ENCODE measurements at regions not wholly inside any gene's neighbourhood (a gene's known extent, or its start where the extent isn't known, plus 50 kb on each side); places are given as distances from the start of the nearest gene placed in this dataset.

DNA sequence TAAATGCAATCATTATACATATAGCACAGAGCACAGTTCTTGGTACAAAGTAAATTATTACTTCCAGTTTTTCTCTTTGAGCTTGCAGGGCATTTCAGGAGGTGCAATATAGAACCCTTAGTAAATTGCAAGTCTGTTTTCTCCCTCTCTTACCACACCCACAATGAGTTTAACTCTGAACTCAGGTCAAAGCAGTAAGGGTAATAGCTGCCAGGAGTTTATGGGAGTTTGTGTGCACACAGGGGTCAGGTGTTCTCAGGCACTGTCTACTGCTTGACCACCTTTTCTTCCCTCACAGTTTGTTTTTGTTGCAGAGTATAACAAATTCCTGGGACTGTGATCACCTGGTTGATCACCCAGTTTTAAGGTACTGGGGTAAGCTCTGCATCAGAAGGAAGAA is 478.5 kb upstream of the TENM4 start:
- H3K27me3 ChIP-seq (ENCODE audit: control insufficient read depth, insufficient read depth, low read length) = no peaks in the 10 kb centered on the region
- H3K9ac ChIP-seq (ENCODE audit: low read length) = no peak overlapping the region
- H3K36me3 ChIP-seq (ENCODE audit: control insufficient read depth, insufficient read depth, low read length) = no peaks in the 10 kb centered on the region
- no peaks in the 10 kb centered on the region for H3K4me1 ChIP-seq (ENCODE audit: control insufficient read depth, insufficient read depth, low read length)
- H3K9me3 ChIP-seq (ENCODE audit: control insufficient read depth, low read length) = no peaks in the 10 kb centered on the region
- no peak overlapping the region for H3K4me3 ChIP-seq (ENCODE audit: low read length)

DNA sequence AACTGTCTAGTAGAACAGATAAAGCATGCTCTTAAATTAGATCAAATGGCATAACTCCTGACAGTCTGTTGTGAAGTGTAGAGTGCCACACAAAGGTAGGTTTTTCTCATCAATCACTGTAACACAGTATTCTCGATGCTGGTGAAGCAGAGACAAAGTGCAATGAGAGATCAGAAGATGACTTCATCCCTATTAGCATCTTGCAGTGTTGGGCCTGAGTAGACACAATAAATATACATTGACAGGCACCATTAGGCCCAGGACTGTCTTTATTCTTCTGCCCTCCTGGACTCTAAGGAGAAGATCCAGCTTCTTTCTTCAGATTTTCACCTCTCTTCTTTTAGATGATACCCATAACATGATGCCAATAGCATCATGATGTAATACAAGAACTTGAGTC is 478.0 kb upstream of the TENM4 start:
- Histone ChIP-seq H3K9ac (ENCODE audit: low read length) (no peak overlapping the region), H3K4me3 (ENCODE audit: low read length) (no peak overlapping the region), H3K36me3 (ENCODE audit: control insufficient read depth, insufficient read depth, low read length) (no peaks in the 10 kb centered on the region), H3K9me3 (ENCODE audit: control insufficient read depth, low read length) (no peaks in the 10 kb centered on the region), H3K27me3 (ENCODE audit: control insufficient read depth, insufficient read depth, low read length) (no peaks in the 10 kb centered on the region), H3K4me1 (ENCODE audit: control insufficient read depth, insufficient read depth, low read length) (no peaks in the 10 kb centered on the region)

DNA sequence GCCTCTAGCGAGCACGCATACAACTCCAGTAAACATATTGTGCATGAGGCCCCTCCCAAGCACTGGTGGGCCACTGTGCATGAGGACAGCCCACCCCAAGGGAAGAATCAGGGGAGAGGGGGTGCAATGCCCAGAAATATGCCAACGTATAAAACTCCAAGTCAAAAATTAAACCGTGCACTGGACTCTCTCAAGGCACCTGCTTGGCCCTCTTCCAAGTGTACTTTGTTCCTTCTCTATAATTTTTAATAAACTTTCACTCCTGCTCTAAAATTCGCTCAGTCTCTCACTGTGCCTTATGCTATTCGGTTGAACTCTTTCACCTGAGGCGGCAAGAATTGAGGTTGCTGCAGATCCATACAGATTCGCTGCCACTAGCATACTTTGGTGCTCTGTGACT is 465.3 kb upstream of the TENM4 start:
- Histone ChIP-seq H3K4me1 (ENCODE audit: control insufficient read depth, insufficient read depth, low read length) (peaks cover 4% of the 10 kb centered on the region), H3K4me3 (ENCODE audit: low read length) (no peak overlapping the region), H3K9me3 (ENCODE audit: control insufficient read depth, low read length) (peaks cover 3% of the 10 kb centered on the region), H3K9ac (ENCODE audit: low read length) (no peak overlapping the region), H3K27me3 (ENCODE audit: control insufficient read depth, insufficient read depth, low read length) (no peaks in the 10 kb centered on the region), H3K36me3 (ENCODE audit: control insufficient read depth, insufficient read depth, low read length) (no peaks in the 10 kb centered on the region)

DNA sequence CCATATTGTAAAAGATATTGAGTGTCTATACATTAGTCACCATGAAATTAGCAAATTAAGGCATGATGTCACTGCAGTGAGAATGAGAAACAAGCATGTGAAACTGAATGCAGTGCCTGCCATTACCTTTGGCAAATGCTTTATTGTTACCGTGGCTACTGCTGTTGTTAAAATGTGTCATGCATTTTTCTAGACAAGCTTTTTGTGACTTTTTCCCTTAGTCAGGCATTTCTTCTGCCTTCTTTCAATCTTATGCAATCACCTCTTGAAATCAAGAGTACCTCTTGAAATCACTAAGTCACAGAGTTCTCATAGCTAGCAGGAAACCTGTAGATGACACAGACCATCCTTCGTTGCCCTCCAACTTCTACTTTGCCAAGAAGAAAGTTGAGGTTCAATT is 461.7 kb upstream of the TENM4 start:
- Histone ChIP-seq H3K4me1 (ENCODE audit: control insufficient read depth, insufficient read depth, low read length) (peaks cover 4% of the 10 kb centered on the region), H3K9me3 (ENCODE audit: control insufficient read depth, low read length) (no peaks in the 10 kb centered on the region), H3K36me3 (ENCODE audit: control insufficient read depth, insufficient read depth, low read length) (no peaks in the 10 kb centered on the region), H3K4me3 (ENCODE audit: low read length) (no peak overlapping the region), H3K27me3 (ENCODE audit: control insufficient read depth, insufficient read depth, low read length) (no peaks in the 10 kb centered on the region), H3K9ac (ENCODE audit: low read length) (no peak overlapping the region)

DNA sequence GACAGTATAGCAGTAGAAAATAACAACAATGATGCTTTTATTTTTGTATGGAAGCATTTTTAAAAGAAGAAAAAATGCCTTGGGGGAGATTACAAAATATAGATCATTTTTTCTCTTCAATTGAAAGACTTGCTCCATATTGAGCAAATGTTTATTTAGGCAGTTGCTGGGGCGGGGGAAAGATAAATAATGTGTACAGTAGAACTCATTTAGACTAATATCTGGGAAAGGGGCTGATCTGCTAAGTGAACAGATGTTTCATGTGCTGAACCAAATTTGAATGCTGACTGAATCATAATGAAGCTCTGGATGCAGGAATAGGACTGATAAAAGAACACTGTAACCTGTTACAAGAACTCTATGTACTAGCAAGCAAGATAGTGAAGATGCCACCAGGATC is 457.1 kb upstream of the TENM4 start:
- Histone ChIP-seq H3K4me1 (ENCODE audit: control insufficient read depth, insufficient read depth, low read length) (no peaks in the 10 kb centered on the region), H3K27me3 (ENCODE audit: control insufficient read depth, insufficient read depth, low read length) (no peaks in the 10 kb centered on the region), H3K9ac (ENCODE audit: low read length) (no peak overlapping the region), H3K4me3 (ENCODE audit: low read length) (no peak overlapping the region), H3K36me3 (ENCODE audit: control insufficient read depth, insufficient read depth, low read length) (no peaks in the 10 kb centered on the region), H3K9me3 (ENCODE audit: control insufficient read depth, low read length) (no peaks in the 10 kb centered on the region)

DNA sequence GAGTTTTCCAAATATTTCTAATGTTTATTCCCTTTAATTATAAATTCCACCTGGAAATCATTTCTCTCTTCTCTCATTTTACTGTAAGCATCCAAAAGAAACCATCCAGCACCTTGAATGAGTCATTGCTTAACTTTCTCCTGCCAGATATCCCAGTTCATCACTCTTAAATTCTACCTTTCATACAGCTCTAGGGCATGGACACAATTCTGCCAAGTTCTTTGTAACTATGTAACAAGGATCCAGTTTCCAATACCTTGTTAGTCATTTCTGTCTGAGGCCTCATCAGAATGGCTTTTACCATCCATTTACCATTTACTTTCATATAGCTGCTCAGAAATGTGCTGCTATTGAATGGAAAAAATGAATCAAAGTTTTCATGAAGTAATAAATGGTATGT is 455.4 kb upstream of the TENM4 start:
- Histone ChIP-seq H3K36me3 (ENCODE audit: control insufficient read depth, insufficient read depth, low read length) (no peaks in the 10 kb centered on the region), H3K27me3 (ENCODE audit: control insufficient read depth, insufficient read depth, low read length) (no peaks in the 10 kb centered on the region), H3K9ac (ENCODE audit: low read length) (no peak overlapping the region), H3K4me3 (ENCODE audit: low read length) (no peak overlapping the region), H3K9me3 (ENCODE audit: control insufficient read depth, low read length) (no peaks in the 10 kb centered on the region), H3K4me1 (ENCODE audit: control insufficient read depth, insufficient read depth, low read length) (no peaks in the 10 kb centered on the region)

DNA sequence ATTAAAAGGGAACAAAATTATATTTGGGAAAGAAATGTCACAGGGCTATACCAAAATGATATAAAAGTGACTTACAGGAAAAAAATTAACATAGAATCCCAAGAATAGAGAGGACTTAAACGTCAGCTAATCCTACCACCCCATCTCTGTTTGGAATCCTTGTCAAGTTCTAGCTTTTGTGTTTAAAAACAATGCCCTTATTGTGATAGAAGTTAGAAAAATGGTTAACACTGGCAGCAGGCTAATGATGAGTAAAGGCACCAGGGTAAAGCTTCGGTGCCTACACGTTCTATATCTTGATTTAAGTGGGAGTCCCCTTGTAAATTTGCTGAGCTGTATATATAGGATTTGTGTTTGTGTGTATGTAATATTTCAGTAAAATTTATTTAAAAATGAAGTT is 453.3 kb upstream of the TENM4 start:
- Histone ChIP-seq H3K4me3 (ENCODE audit: low read length) (no peak overlapping the region), H3K36me3 (ENCODE audit: control insufficient read depth, insufficient read depth, low read length) (no peaks in the 10 kb centered on the region), H3K9ac (ENCODE audit: low read length) (no peak overlapping the region), H3K27me3 (ENCODE audit: control insufficient read depth, insufficient read depth, low read length) (no peaks in the 10 kb centered on the region), H3K9me3 (ENCODE audit: control insufficient read depth, low read length) (no peaks in the 10 kb centered on the region), H3K4me1 (ENCODE audit: control insufficient read depth, insufficient read depth, low read length) (no peaks in the 10 kb centered on the region)

DNA sequence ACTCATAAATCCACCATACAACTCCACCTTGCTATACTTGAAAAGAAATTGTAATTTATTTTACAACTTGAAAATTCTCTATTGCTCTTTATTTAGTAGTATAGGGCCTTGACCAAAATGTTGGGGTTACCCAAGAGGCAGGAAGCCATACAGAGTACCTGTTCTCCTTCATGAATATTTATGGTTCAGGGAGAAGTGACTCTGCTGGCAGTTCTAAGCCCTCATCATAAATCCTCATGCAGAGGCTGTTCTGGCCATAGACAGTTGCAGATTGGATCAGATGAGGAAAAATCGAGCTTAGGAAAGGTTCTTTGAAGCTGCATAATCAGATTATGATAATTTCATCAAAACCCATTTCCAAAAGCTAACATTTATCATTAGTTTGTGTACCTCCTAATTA is 449.4 kb upstream of the TENM4 start:
- Histone ChIP-seq H3K36me3 (ENCODE audit: control insufficient read depth, insufficient read depth, low read length) (no peaks in the 10 kb centered on the region), H3K4me1 (ENCODE audit: control insufficient read depth, insufficient read depth, low read length) (no peaks in the 10 kb centered on the region), H3K9ac (ENCODE audit: low read length) (no peak overlapping the region), H3K4me3 (ENCODE audit: low read length) (no peak overlapping the region), H3K27me3 (ENCODE audit: control insufficient read depth, insufficient read depth, low read length) (no peaks in the 10 kb centered on the region), H3K9me3 (ENCODE audit: control insufficient read depth, low read length) (no peaks in the 10 kb centered on the region)

DNA sequence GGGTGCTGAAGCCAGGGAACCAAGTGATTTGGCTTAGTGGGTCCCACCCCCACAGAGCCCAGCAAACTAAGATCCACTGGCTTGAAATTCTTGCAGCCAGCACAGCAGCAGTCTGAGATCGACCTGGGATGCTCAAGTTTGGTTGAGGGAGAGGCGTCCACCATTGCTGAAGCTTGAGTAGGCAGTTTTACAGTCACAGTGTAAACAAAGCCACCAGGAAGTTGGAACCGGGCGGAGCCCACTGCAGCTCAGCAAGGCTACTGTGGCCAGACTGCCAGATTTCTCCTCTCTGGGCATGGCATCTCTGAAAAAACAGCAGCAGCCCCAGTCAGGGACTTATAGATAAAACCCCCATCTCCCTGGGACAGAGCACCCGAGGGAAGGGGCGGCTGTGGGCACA is 424.1 kb upstream of the TENM4 start:
- Histone ChIP-seq H3K4me3 (ENCODE audit: low read length) (no peak overlapping the region), H3K9ac (ENCODE audit: low read length) (no peak overlapping the region), H3K4me1 (ENCODE audit: control insufficient read depth, insufficient read depth, low read length) (peaks cover 10% of the 10 kb centered on the region), H3K27me3 (ENCODE audit: control insufficient read depth, insufficient read depth, low read length) (no peaks in the 10 kb centered on the region), H3K9me3 (ENCODE audit: control insufficient read depth, low read length) (no peaks in the 10 kb centered on the region), H3K36me3 (ENCODE audit: control insufficient read depth, insufficient read depth, low read length) (no peaks in the 10 kb centered on the region)

DNA sequence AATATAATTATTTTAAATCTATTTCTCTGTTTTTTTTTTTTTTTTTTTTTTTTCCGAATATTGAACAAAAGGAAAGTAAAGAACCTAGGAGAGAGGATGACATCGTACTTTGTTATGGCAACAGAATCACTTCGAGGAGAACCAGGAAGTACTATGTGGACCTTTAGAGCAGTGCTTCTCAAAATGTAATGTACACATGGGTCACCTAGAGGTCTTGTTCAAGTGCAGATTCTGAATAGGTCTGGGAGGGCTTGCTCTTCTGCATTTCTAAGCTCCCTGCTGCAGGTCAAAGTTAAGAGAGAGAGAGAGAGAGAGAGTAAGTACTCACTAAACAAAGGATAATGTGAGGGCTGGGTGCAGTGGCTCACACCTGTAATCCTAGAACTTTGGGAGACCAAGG is 419.5 kb upstream of the TENM4 start:
- Histone ChIP-seq H3K9me3 (ENCODE audit: control insufficient read depth, low read length) (no peaks in the 10 kb centered on the region), H3K36me3 (ENCODE audit: control insufficient read depth, insufficient read depth, low read length) (no peaks in the 10 kb centered on the region), H3K27me3 (ENCODE audit: control insufficient read depth, insufficient read depth, low read length) (no peaks in the 10 kb centered on the region), H3K9ac (ENCODE audit: low read length) (no peak overlapping the region), H3K4me1 (ENCODE audit: control insufficient read depth, insufficient read depth, low read length) (peaks cover 8% of the 10 kb centered on the region), H3K4me3 (ENCODE audit: low read length) (no peak overlapping the region)

DNA sequence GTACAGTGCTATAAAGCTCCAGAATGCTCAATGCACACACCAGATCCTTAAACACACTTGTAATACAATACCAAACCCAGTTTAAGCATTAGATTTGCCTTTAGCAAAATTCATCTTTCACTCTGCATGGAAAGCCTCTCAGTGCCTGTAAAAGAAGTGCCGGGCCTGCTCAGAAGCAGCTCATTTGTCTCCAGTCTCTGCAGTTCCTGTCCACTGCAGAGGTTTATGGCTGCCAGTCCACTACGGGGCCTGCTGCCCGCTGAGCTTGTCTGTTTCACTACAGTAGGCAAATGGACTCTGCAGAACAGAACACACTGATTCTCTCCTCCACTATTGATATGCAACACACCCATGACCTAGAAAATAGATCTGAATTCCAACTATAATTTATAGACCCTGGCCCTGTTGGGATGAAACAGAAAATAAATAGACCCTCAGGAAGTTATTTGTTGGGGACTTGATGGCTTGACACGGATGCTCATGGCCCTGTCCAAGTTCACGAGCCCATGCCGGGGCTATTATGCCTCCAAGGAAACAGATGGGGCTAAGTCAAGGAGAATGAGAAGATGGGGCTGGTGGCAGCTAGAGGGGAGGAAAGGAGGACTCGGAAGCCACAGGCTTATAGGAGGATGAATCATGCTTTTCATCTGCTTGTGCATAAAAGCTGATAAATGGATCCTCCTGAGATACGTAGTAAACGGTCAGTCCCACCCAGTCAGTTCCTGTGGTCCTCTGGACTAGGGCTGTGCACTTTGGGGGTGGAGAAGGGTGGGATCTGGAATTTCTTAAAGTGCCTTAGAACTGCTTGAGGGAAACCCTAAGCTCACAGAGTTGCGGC is 416.8 kb upstream of the TENM4 start:
- no peaks in the 10 kb centered on the region for H3K36me3 ChIP-seq (ENCODE audit: control insufficient read depth, insufficient read depth, low read length)
- no peaks in the 10 kb centered on the region for H3K27me3 ChIP-seq (ENCODE audit: control insufficient read depth, insufficient read depth, low read length)
- H3K4me3 ChIP-seq (ENCODE audit: low read length) = no peak overlapping the region
- H3K9ac ChIP-seq (ENCODE audit: low read length) = no peak overlapping the region
- peaks cover 8% of the 10 kb centered on the region for H3K4me1 ChIP-seq (ENCODE audit: control insufficient read depth, insufficient read depth, low read length)
- no peaks in the 10 kb centered on the region for H3K9me3 ChIP-seq (ENCODE audit: control insufficient read depth, low read length)

DNA sequence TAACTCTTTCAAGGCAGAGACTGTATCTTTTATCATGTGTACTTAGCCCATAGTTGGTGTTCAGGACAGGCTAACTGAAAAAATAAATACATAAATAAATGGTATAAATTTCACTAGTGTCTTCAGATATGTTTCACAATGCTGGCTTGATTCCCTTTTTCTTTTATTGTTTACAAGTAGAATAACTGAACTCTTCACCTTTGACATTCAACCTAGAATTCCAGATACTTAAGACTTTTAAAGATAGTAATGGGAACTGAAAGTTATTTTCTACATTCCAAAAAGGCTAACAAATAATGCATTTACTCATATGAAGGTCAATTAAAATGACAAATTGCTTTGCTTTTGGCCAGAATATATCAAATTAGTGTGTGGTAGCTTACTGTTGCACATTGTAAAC is 411.3 kb upstream of the TENM4 start:
- Histone ChIP-seq H3K9me3 (ENCODE audit: control insufficient read depth, low read length) (no peaks in the 10 kb centered on the region), H3K36me3 (ENCODE audit: control insufficient read depth, insufficient read depth, low read length) (no peaks in the 10 kb centered on the region), H3K27me3 (ENCODE audit: control insufficient read depth, insufficient read depth, low read length) (no peaks in the 10 kb centered on the region), H3K9ac (ENCODE audit: low read length) (no peak overlapping the region), H3K4me3 (ENCODE audit: low read length) (no peak overlapping the region), H3K4me1 (ENCODE audit: control insufficient read depth, insufficient read depth, low read length) (peaks cover 8% of the 10 kb centered on the region)
